Cardiac muscle cell (in vitro differentiated cells and primary cell): ENCODE measurements at regions not wholly inside any gene's neighbourhood (a gene's known extent, or its start where the extent isn't known, plus 50 kb on each side); places are given as distances from the start of the nearest gene placed in this dataset.
A peak's percentile ranks its signal among the peaks of the same experiment; 100 is the strongest.

Experiments used
- DNase-seq, 2 donors: peaks; one replicate each; pipeline versions ENCODE4 v3.0.0 to v3.0.0-alpha.2; 2010 to 2017; ENCODE audit warnings: low read depth in 1 of 2, low spot score in 1 of 2
- H3K27ac ChIP-seq: fragments of 200-600 bp; sonication (generic); 2 replicates; pipeline ENCODE4 v1.5.1; 2016
- H3K27me3 ChIP-seq: fragments of 200-600 bp; sonication (generic); 2 replicates; pipeline ENCODE4 v1.6.0; 2016; ENCODE audit warnings: control low read depth
- H3K36me3 ChIP-seq: fragments of 200-600 bp; sonication (generic); 2 replicates; pipeline ENCODE4 v1.5.1; 2016; ENCODE audit warnings: control low read depth
- H3K4me1 ChIP-seq: fragments of 200-600 bp; sonication (generic); 2 replicates; pipeline ENCODE4 v1.8.1; 2017; ENCODE audit warnings: low read depth, mild to moderate bottlenecking, mixed run types
- H3K4me3 ChIP-seq: fragments of 200-600 bp; sonication (generic); 2 replicates; pipeline ENCODE4 v1.5.1; 2016; ENCODE audit warnings: mild to moderate bottlenecking
- H3K9me3 ChIP-seq: fragments of 200-600 bp; sonication (generic); 2 replicates; pipeline ENCODE4 v1.5.1; 2017; ENCODE audit warnings: low read depth, mild to moderate bottlenecking, control low read depth
- TF ChIP-seq, protein P1 (sequence below): IDR thresholded peaks from 2 replicates; pipeline ENCODE4 v1.5.1; 2012; ENCODE audit warnings: low read depth, mild to moderate bottlenecking, low read length

DNA sequence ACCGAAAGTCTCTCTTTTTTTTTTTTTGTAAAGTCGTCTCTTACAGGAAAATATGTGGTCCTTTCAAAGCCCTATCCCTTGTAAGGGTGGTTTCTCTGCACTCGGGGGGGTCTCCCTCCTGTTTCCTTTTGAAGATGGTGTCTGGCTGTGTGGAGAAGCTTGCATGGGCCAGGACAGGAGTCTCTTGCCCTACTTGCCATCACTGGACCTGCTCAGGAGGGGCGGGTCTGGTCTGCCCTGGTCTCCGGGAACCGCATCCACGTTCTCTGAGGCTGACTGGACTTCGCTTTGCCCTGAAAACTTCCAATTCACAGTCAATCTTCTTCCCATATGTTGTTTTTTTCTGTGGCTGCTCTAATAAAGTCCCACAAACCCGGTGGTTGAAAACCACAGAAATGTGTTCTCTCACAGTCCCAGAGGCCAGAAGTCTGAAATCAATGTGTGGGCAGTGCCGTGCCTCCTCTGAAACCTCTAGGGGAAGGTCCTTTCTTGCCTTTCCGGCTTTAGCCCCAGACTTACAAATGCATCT lies 92.9 kb upstream of the IER5L start:
- TF ChIP-seq, protein P1, sequence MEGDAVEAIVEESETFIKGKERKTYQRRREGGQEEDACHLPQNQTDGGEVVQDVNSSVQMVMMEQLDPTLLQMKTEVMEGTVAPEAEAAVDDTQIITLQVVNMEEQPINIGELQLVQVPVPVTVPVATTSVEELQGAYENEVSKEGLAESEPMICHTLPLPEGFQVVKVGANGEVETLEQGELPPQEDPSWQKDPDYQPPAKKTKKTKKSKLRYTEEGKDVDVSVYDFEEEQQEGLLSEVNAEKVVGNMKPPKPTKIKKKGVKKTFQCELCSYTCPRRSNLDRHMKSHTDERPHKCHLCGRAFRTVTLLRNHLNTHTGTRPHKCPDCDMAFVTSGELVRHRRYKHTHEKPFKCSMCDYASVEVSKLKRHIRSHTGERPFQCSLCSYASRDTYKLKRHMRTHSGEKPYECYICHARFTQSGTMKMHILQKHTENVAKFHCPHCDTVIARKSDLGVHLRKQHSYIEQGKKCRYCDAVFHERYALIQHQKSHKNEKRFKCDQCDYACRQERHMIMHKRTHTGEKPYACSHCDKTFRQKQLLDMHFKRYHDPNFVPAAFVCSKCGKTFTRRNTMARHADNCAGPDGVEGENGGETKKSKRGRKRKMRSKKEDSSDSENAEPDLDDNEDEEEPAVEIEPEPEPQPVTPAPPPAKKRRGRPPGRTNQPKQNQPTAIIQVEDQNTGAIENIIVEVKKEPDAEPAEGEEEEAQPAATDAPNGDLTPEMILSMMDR, result no peak

GRCh38 chr9:129270205-129270604 lies 92.1 kb upstream of the IER5L start:
- TF ChIP-seq, protein P1, result no peak
- no peak for DNase-seq
- H3K27ac ChIP-seq, result no peak overlapping the region
- H3K36me3 ChIP-seq, result no peaks in the 10 kb centered on the region
- no peaks in the 10 kb centered on the region for H3K9me3 ChIP-seq
- no peaks in the 10 kb centered on the region for H3K4me1 ChIP-seq
- no peaks in the 10 kb centered on the region for H3K27me3 ChIP-seq
- H3K4me3 ChIP-seq, result no peak overlapping the region

More for the DNA sequence above, 92.9 kb upstream of the IER5L start:
- no peaks in the 10 kb centered on the region for H3K36me3 ChIP-seq
- no peaks in the 10 kb centered on the region for H3K27me3 ChIP-seq
- peak in 1 of 2 donors; percentile 93 for DNase-seq
- no peak overlapping the region for H3K27ac ChIP-seq
- no peaks in the 10 kb centered on the region for H3K9me3 ChIP-seq
- peaks cover 4% of the 10 kb centered on the region for H3K4me1 ChIP-seq
- no peak overlapping the region for H3K4me3 ChIP-seq

DNA sequence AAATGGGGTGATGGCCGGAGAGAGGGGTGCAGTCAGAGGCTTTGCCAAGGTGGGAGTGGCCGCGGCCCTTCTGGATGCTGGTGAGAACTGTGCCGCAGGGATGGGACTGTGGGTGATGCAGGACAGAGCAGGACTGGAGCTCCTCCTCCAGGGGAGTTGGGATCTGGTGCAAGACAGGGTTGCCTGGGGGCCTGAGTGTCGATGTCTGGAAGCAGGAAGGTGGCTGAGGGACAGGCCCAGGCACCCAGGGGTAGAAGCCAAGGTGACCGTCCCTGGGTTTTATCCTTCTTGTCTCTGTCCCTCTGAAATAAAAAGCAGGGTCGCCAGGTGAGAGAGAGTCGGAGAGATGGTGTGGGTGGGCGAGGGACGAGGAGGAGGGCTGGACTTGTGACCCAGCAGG lies 89.1 kb upstream of the IER5L start:
- TF ChIP-seq, protein P1, result no peak
- no peaks in the 10 kb centered on the region for H3K27me3 ChIP-seq
- H3K4me1 ChIP-seq, result no peaks in the 10 kb centered on the region
- no peak overlapping the region for H3K27ac ChIP-seq
- no peaks in the 10 kb centered on the region for H3K9me3 ChIP-seq
- no peak for DNase-seq
- H3K36me3 ChIP-seq, result no peaks in the 10 kb centered on the region
- no peak overlapping the region for H3K4me3 ChIP-seq

DNA sequence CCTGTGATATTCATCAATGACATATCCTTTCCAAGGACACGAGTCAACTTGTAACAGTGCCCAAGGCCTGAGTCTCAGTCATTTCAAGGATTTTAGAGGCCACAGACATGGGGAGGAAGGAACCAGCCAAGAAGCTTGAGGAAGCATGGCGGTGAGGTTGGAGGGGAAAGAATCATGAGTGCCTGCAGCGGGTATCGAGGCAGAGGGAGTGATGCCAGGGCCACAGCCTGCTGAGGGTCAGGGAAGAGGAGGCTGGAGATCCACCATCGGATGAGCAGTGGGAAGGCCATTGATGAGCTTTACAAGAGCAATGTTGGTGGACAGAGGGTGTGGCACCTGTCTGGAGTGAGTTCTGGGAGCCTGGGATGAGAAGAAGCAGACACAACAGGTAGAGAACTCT lies 88.5 kb upstream of the IER5L start:
- no peaks in the 10 kb centered on the region for H3K27me3 ChIP-seq
- H3K27ac ChIP-seq, result no peak overlapping the region
- no peak for DNase-seq
- H3K9me3 ChIP-seq, result no peaks in the 10 kb centered on the region
- H3K36me3 ChIP-seq, result no peaks in the 10 kb centered on the region
- H3K4me1 ChIP-seq, result no peaks in the 10 kb centered on the region
- TF ChIP-seq, protein P1, result no peak
- H3K4me3 ChIP-seq, result no peak overlapping the region

DNA sequence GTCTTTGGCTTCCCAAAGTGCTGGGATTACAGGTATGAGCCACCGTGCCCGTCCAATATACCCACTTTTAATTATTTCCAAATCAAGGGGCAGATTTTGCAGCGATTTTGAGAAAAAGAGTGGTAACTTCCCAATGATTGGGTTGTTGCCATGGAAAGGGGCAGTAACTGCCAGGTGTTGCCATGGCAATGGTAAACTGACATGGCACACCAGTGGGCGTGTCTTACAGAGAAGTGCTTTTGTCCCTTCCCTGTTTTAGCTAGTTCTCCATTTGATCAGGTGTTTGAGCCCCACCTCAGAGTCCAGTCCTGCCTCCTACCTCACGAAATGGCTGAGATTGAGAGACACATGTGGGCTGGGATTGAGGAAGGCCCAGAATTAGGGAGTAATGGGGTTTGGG lies 86.3 kb upstream of the IER5L start:
- DNase-seq, result no peak
- Histone ChIP-seq H3K27me3 (peaks cover 9% of the 10 kb centered on the region), H3K4me3 (no peak overlapping the region), H3K36me3 (no peaks in the 10 kb centered on the region), H3K9me3 (no peaks in the 10 kb centered on the region), H3K27ac (no peak overlapping the region), H3K4me1 (no peaks in the 10 kb centered on the region)
- TF ChIP-seq, protein P1, result no peak

DNA sequence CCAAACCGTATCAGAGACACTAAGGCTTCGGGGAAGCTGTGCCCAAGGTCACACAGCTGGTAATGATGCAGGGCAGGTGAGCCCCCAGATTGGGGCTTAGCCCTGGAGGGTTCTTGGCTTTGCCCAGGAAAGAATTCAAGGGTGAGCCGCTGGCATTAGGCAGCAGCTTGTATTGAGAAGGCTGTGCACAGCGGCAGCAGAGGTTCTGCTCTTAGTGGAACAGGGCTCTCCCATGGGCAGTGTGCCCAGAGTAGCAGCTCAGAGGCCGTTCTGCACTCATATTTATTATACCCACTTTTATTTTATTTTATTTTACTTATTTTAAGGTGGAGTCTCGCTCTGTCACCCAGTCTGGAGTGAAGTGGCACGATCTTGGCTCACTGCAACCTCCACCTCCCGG lies 85.8 kb upstream of the IER5L start:
- H3K27ac ChIP-seq, result no peak overlapping the region
- TF ChIP-seq, protein P1, result no peak
- no peak overlapping the region for H3K4me3 ChIP-seq

More for the DNA sequence above, 85.8 kb upstream of the IER5L start:
- no peak for DNase-seq
- H3K27me3 ChIP-seq, result peaks cover 14% of the 10 kb centered on the region
- no peaks in the 10 kb centered on the region for H3K9me3 ChIP-seq
- H3K4me1 ChIP-seq, result no peaks in the 10 kb centered on the region
- no peaks in the 10 kb centered on the region for H3K36me3 ChIP-seq
